CD4-positive, alpha-beta memory T cell (primary cell): ENCODE measurements at regions not wholly inside any gene's neighbourhood (a gene's known extent, or its start where the extent isn't known, plus 50 kb on each side); places are given as distances from the start of the nearest gene placed in this dataset.
"Not testable (repeated sequence)": the region's sequence is repeated elsewhere in the genome, so short reads cannot be mapped to it uniquely, and the experiment has no call there.

Experiments used
- CTCF ChIA-PET: fragments of 350-600 bp; sonication (Branson Sonifier 250); formaldehyde crosslinking; loops from one replicate; lab custom pipeline; 2021; ENCODE audit warnings: inconsistent platforms; ENCODE audit not compliant: partially characterized antibody; lab: Charles Lee
- POLR2A ChIA-PET: fragments of 350-600 bp; sonication (Branson Sonifier 250); formaldehyde crosslinking; loops from one replicate; lab custom pipeline; 2021; ENCODE audit not compliant: partially characterized antibody; lab: Charles Lee
- DNase-seq, 5 donors: peaks; one replicate each; pipeline versions ENCODE4 v3.0.0 to v3.0.0-alpha.2; 2020 to 2022; ENCODE audit warnings: mixed read lengths in 1 of 5
- H3K27ac ChIP-seq: one replicate; pipeline ENCODE4 v1.7.0; 2013; ENCODE audit warnings: low read depth, low read length
- H3K27me3 ChIP-seq: 2 replicates; pipeline ENCODE4 v1.7.0; 2013; ENCODE audit warnings: mild to moderate bottlenecking, low read length, moderate library complexity; ENCODE audit not compliant: insufficient read depth
- H3K36me3 ChIP-seq: 2 replicates; pipeline ENCODE4 v1.7.0; 2013; ENCODE audit warnings: mild to moderate bottlenecking, low read length, moderate library complexity; ENCODE audit not compliant: insufficient read depth
- H3K4me1 ChIP-seq: 2 replicates; pipeline ENCODE4 v1.7.0; 2013; ENCODE audit warnings: mild to moderate bottlenecking, low read length, moderate library complexity; ENCODE audit not compliant: insufficient read depth
- H3K4me3 ChIP-seq, 2 donors: one replicate each; pipeline ENCODE4 v1.7.0; 2013; ENCODE audit warnings: low read length in 2 of 2, mild to moderate bottlenecking in 1 of 2
- H3K9me3 ChIP-seq, 2 donors: one replicate each; pipeline ENCODE4 v1.7.0; 2013; ENCODE audit warnings: low read length in 2 of 2, control low read depth in 1 of 2; ENCODE audit not compliant: control insufficient read depth in 1 of 2
- H3K27ac Mint-ChIP-seq, 7 donors: one replicate each; pipeline ENCODE4 v1.8.0; 2020 to 2021; ENCODE audit warnings: mixed read lengths in 7 of 7, mild to moderate bottlenecking in 6 of 7, inconsistent platforms in 3 of 7, moderate library complexity in 3 of 7
- H3K27me3 Mint-ChIP-seq, 2 donors: one replicate each; pipeline ENCODE4 v1.8.0; 2020 to 2021; ENCODE audit warnings: mixed read lengths in 2 of 2
- H3K36me3 Mint-ChIP-seq, 2 donors: one replicate each; pipeline ENCODE4 v1.8.0; 2020 to 2021; ENCODE audit warnings: mixed read lengths in 2 of 2, inconsistent platforms in 1 of 2, mild to moderate bottlenecking in 1 of 2
- H3K4me1 Mint-ChIP-seq, 4 donors: one replicate each; pipeline ENCODE4 v1.8.0; 2020 to 2021; ENCODE audit warnings: mixed read lengths in 4 of 4, mild to moderate bottlenecking in 1 of 4
- H3K4me3 Mint-ChIP-seq, 8 donors: one replicate each; pipeline ENCODE4 v1.8.0; 2020 to 2021; ENCODE audit warnings: mixed read lengths in 8 of 8, mild to moderate bottlenecking in 7 of 8, moderate library complexity in 6 of 8, inconsistent platforms in 3 of 8
- H3K9me3 Mint-ChIP-seq, 8 donors: one replicate each; pipeline ENCODE4 v1.8.0; 2020 to 2021; ENCODE audit warnings: mixed read lengths in 8 of 8, mild to moderate bottlenecking in 5 of 8, inconsistent platforms in 3 of 8, moderate library complexity in 1 of 8
- intact Hi-C: fragments of 100-400 bp; cut with micrococcal nuclease; formaldehyde crosslinking; loops from one replicate; pipeline ENCODE4 v1.15.1; 2023

DNA sequence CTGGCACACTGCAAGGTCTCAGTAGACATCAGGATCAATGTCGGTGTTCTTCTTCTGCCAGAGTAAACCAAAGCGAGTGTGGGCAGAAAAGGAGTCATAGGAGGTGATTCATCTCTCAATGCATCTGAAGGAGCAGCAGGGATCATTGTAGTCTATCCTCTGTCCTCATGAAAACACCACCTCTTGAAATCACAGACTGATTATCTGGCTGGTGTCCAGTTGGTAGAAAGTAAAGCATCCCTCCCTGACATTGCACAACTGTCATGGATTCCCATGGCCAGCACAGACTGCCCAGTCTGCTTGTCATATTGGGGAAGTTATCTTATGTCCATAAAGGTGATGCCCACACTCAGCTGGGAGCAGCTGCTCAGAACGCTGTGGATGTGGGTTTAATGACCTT, 74.1 kb downstream of the ABCC12 start:
- Histone ChIP-seq H3K27me3 (no peaks in the 10 kb centered on the region), H3K27ac (no peak overlapping the region), H3K4me1 (no peaks in the 10 kb centered on the region), H3K9me3 (no peaks in the 10 kb centered on the region), H3K36me3 (no peaks in the 10 kb centered on the region), H3K4me3 (no peak overlapping the region)
- Mint-ChIP-seq H3K27ac (no peak overlapping the region), H3K36me3 (no peaks in the 10 kb centered on the region), H3K4me3 (no peak overlapping the region), H3K9me3 (no peaks in the 10 kb centered on the region), H3K4me1 (no peaks in the 10 kb centered on the region), H3K27me3 (peaks cover 7 to 12% of the 10 kb centered on the region in 2 donors)
- intact Hi-C loops: no loop called here
- POLR2A ChIA-PET: no interaction called here
- DNase-seq: no peak
- CTCF ChIA-PET: no interaction called here

DNA sequence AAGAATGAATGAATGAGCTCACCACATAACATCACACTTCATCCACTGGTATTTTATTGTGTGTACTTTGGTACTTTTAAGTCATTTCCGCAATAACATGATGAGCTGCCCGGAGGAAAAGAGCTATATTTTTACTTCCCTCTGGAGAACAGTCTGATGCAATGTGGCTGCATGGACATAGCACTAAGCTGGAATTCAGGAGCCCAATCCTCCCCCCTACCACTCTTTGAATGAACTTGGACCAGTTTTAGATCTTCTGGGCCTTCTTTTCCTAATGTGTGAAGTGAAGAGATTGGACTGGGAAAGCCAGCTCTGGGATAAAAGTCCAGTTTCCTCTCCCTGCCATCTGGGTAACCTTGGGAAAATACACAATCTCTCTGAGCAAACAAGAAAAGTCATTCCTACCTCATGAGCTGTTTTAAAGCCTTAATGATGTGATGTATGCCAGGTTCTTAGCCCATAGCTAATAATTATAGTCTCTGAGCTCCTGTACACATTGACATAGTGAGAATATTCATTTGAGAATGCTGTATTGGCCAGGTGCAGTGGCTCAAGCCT, 79.3 kb downstream of the ABCC12 start:
- H3K36me3 Mint-ChIP-seq: no peaks in the 10 kb centered on the region
- no peaks in the 10 kb centered on the region for H3K27me3 ChIP-seq
- H3K27me3 Mint-ChIP-seq: peaks cover 8% of the 10 kb centered on the region in 2 donors
- H3K4me1 ChIP-seq: no peaks in the 10 kb centered on the region
- peaks cover 0 to 7% (median 0%) of the 10 kb centered on the region in 8 donors for H3K9me3 Mint-ChIP-seq
- H3K4me3 ChIP-seq: no peak overlapping the region
- H3K27ac Mint-ChIP-seq: no peak overlapping the region
- ChIA-PET POLR2A (no interaction called here), CTCF (no interaction called here)
- no peak overlapping the region for H3K4me3 Mint-ChIP-seq
- H3K27ac ChIP-seq: no peak overlapping the region
- intact Hi-C loops: no loop called here
- H3K36me3 ChIP-seq: no peaks in the 10 kb centered on the region
- DNase-seq: no peak
- H3K4me1 Mint-ChIP-seq: no peaks in the 10 kb centered on the region
- no peaks in the 10 kb centered on the region for H3K9me3 ChIP-seq

DNA sequence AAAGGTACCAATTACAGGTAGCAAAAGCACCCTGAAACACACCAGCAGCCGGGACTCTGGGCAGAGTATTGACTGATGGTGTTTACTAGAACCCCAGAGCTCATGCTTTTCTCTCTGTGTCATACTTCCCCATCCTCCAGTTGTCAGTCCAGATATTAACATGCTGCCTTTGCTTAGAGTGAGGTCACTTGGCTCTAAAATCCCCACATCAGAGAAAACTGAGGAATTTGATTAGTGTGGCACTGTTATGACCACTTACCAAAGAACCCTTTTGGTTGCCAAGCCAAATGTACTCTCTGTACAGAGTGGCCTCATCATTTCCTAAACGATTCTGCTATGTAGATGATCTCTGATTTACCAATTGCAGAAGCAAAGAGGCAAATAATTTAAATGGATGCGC, 80.4 kb downstream of the ABCC12 start:
- ChIA-PET POLR2A (no interaction called here), CTCF (no interaction called here)
- Histone ChIP-seq H3K4me3 (no peak overlapping the region), H3K36me3 (no peaks in the 10 kb centered on the region), H3K4me1 (no peaks in the 10 kb centered on the region), H3K27ac (no peak overlapping the region), H3K9me3 (no peaks in the 10 kb centered on the region), H3K27me3 (no peaks in the 10 kb centered on the region)
- peaks cover 0 to 7% (median 0%) of the 10 kb centered on the region in 8 donors for H3K9me3 Mint-ChIP-seq
- intact Hi-C loops: no loop called here
- no peak for DNase-seq
- no peaks in the 10 kb centered on the region for H3K4me1 Mint-ChIP-seq
- no peaks in the 10 kb centered on the region for H3K36me3 Mint-ChIP-seq
- no peak overlapping the region for H3K27ac Mint-ChIP-seq
- peaks cover 6 to 14% of the 10 kb centered on the region in 2 donors for H3K27me3 Mint-ChIP-seq
- no peak overlapping the region for H3K4me3 Mint-ChIP-seq

GRCh38 chr16:48067388-48067787, 88.4 kb downstream of the ABCC12 start:
- H3K9me3 ChIP-seq: no peaks in the 10 kb centered on the region
- H3K27ac ChIP-seq: no peak overlapping the region
- DNase-seq: no peak
- POLR2A ChIA-PET: no interaction called here
- intact Hi-C loops: no loop called here
- CTCF ChIA-PET: no interaction called here
- H3K4me1 ChIP-seq: no peaks in the 10 kb centered on the region
- H3K36me3 Mint-ChIP-seq: no peaks in the 10 kb centered on the region
- peaks cover 4 to 15% of the 10 kb centered on the region in 2 donors for H3K27me3 Mint-ChIP-seq
- no peaks in the 10 kb centered on the region for H3K27me3 ChIP-seq
- no peak overlapping the region for H3K4me3 Mint-ChIP-seq
- H3K9me3 Mint-ChIP-seq: peaks cover 0 to 2% (median 0%) of the 10 kb centered on the region in 8 donors
- H3K4me3 ChIP-seq: no peak overlapping the region
- H3K4me1 Mint-ChIP-seq: no peaks in the 10 kb centered on the region
- H3K27ac Mint-ChIP-seq: no peak overlapping the region
- no peaks in the 10 kb centered on the region for H3K36me3 ChIP-seq

GRCh38 chr16:48064971-48065370, 90.8 kb downstream of the ABCC12 start:
- Histone ChIP-seq H3K9me3 (no peaks in the 10 kb centered on the region), H3K36me3 (no peaks in the 10 kb centered on the region), H3K4me1 (no peaks in the 10 kb centered on the region), H3K27ac (no peak overlapping the region), H3K4me3 (no peak overlapping the region), H3K27me3 (no peaks in the 10 kb centered on the region)
- Mint-ChIP-seq H3K27ac (no peak overlapping the region), H3K4me1 (no peaks in the 10 kb centered on the region), H3K4me3 (no peak overlapping the region), H3K36me3 (no peaks in the 10 kb centered on the region), H3K9me3 (no peaks in the 10 kb centered on the region), H3K27me3 (peaks cover 5 to 7% of the 10 kb centered on the region in 2 donors)
- CTCF ChIA-PET: no interaction called here
- POLR2A ChIA-PET: no interaction called here
- intact Hi-C loops: no loop called here
- DNase-seq: no peak

GRCh38 chr16:48062681-48063080, 93.1 kb downstream of the ABCC12 start:
- ChIA-PET POLR2A (no interaction called here), CTCF (no interaction called here)
- no peaks in the 10 kb centered on the region for H3K4me1 Mint-ChIP-seq

DNA sequence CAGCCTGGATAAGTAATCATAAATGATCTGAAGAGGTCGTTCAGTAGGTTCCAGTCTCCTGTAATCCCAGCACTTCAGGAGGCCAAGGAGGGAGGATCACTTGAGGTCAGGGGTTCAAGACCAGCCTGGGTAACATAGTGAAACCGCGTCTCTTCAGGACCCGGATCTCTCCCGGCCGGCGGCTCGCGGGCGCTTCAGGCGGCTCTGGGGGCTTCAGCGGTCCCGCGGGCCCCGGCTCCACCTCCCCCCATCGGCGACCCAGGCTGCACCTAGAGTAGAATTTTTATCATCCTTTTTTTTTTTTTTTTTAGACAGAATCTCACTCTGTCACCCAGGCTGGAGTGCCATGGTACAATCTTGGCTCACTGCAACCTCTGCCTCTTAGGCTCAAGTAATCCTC, 95.9 kb downstream of the ABCC12 start:
- intact Hi-C loops: no loop called here
- H3K27me3 ChIP-seq: no peaks in the 10 kb centered on the region
- POLR2A ChIA-PET: no interaction called here
- DNase-seq: no peak
- no peaks in the 10 kb centered on the region for H3K36me3 ChIP-seq
- no peaks in the 10 kb centered on the region for H3K36me3 Mint-ChIP-seq
- H3K4me3 ChIP-seq: no peak overlapping the region
- H3K4me1 Mint-ChIP-seq: peaks cover 0 to 6% (median 1%) of the 10 kb centered on the region in 4 donors
- H3K9me3 ChIP-seq: no peaks in the 10 kb centered on the region
- CTCF ChIA-PET: no interaction called here
- H3K4me1 ChIP-seq: no peaks in the 10 kb centered on the region
- no peak overlapping the region for H3K27ac ChIP-seq
- no peak overlapping the region for H3K4me3 Mint-ChIP-seq
- H3K9me3 Mint-ChIP-seq: no peaks in the 10 kb centered on the region
- H3K27me3 Mint-ChIP-seq: peaks cover 9% of the 10 kb centered on the region in 2 donors
- H3K27ac Mint-ChIP-seq: no peak overlapping the region

More at GRCh38 chr16:48062681-48063080, 93.1 kb downstream of the ABCC12 start:
- Histone ChIP-seq H3K36me3 (no peaks in the 10 kb centered on the region), H3K9me3 (no peaks in the 10 kb centered on the region), H3K4me1 (no peaks in the 10 kb centered on the region), H3K27me3 (no peaks in the 10 kb centered on the region), H3K4me3 (no peak overlapping the region), H3K27ac (no peak overlapping the region)
- no peak overlapping the region for H3K4me3 Mint-ChIP-seq
- no peak overlapping the region for H3K27ac Mint-ChIP-seq
- H3K36me3 Mint-ChIP-seq: no peaks in the 10 kb centered on the region
- intact Hi-C loops: no loop called here
- H3K27me3 Mint-ChIP-seq: peaks cover 4 to 5% of the 10 kb centered on the region in 2 donors
- DNase-seq: no peak
- H3K9me3 Mint-ChIP-seq: no peaks in the 10 kb centered on the region

GRCh38 chr16:48059190-48059589, 96.6 kb downstream of the ABCC12 start:
- CTCF ChIA-PET, H3K9me3 ChIP-seq, H3K27ac Mint-ChIP-seq, H3K36me3 Mint-ChIP-seq, POLR2A ChIA-PET, H3K27ac ChIP-seq, H3K4me1 ChIP-seq, H3K9me3 Mint-ChIP-seq, H3K4me3 ChIP-seq, H3K36me3 ChIP-seq, DNase-seq, H3K4me3 Mint-ChIP-seq, H3K27me3 ChIP-seq, intact Hi-C loops, H3K4me1 Mint-ChIP-seq: not testable (repeated sequence)
- H3K27me3 Mint-ChIP-seq: peaks cover 9 to 11% of the 10 kb centered on the region in 2 donors
